Liver (tissue), 2 donors: ENCODE measurements at regions not wholly inside any gene's neighbourhood (a gene's known extent, or its start where the extent isn't known, plus 50 kb on each side); places are given as distances from the start of the nearest gene placed in this dataset.

Experiments used
- RAD21 ChIP-seq, 2 donors: IDR thresholded peaks; 2 replicates each; pipeline ENCODE4 v1.6.1; 2016; ENCODE audit warnings: antibody characterized with exemption in 2 of 2, mild to moderate bottlenecking in 2 of 2
- TF ChIP-seq, protein P1 (sequence below): IDR thresholded peaks from 2 replicates; pipeline ENCODE4 v1.6.1; 2016; ENCODE audit warnings: antibody characterized with exemption, mild to moderate bottlenecking
- donor health status: healthy.

DNA sequence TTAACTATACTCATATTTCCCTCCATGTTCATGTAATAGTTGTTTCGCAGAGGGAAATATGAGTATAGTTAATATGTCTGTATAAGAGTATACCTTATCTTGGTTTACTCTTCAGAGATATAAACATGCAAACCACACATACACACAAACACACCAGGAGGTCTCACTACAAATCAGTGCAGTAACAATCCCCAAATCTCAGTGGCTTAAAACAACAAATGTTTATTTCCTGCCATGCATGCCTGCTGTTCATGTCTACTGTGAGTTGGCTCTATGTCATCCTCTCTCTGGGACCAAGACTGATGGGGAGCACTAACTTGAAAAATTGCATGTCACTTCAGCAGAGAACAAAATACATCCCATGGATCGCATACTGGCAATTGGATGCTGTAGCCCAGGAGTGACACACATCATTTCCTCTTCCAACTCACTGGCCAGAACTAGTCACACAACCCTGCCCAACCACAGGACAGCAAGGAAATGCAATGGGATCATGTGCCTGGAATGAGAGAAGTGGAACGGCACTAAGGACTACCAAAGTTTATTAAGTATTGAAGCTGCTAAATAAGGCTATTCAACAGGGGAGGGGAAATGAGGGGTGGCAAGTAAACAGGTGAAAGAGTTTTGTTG, 89.0 kb upstream of the DTNBP1 start:
- TF ChIP-seq RAD21 (IDR thresholded peaks at IDR 0.05): no peak
- TF ChIP-seq, protein P1, sequence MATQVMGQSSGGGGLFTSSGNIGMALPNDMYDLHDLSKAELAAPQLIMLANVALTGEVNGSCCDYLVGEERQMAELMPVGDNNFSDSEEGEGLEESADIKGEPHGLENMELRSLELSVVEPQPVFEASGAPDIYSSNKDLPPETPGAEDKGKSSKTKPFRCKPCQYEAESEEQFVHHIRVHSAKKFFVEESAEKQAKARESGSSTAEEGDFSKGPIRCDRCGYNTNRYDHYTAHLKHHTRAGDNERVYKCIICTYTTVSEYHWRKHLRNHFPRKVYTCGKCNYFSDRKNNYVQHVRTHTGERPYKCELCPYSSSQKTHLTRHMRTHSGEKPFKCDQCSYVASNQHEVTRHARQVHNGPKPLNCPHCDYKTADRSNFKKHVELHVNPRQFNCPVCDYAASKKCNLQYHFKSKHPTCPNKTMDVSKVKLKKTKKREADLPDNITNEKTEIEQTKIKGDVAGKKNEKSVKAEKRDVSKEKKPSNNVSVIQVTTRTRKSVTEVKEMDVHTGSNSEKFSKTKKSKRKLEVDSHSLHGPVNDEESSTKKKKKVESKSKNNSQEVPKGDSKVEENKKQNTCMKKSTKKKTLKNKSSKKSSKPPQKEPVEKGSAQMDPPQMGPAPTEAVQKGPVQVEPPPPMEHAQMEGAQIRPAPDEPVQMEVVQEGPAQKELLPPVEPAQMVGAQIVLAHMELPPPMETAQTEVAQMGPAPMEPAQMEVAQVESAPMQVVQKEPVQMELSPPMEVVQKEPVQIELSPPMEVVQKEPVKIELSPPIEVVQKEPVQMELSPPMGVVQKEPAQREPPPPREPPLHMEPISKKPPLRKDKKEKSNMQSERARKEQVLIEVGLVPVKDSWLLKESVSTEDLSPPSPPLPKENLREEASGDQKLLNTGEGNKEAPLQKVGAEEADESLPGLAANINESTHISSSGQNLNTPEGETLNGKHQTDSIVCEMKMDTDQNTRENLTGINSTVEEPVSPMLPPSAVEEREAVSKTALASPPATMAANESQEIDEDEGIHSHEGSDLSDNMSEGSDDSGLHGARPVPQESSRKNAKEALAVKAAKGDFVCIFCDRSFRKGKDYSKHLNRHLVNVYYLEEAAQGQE: no peak
